GM23338 (cell line): ENCODE measurements at regions not wholly inside any gene's neighbourhood (a gene's known extent, or its start where the extent isn't known, plus 50 kb on each side); places are given as distances from the start of the nearest gene placed in this dataset.

Source experiments
- ATAC-seq: fragments of 200-7000 bp; cut with Tn5 transposase; 3 replicates; pipeline ENCODE4 v1.9.1; 2020
- DNase-seq: peaks from one replicate; pipeline ENCODE4 v3.0.0-alpha.2; 2015; ENCODE audit warnings: low spot score
- H2AFZ ChIP-seq: fragments of 200-600 bp; sonication (generic); 2 replicates; pipeline ENCODE4 v1.8.0; 2016; ENCODE audit warnings: antibody characterized with exemption, mild to moderate bottlenecking, moderate library complexity
- H3F3A ChIP-seq: fragments of 200-600 bp; sonication (generic); replicated peaks from 2 replicates; pipeline ENCODE4 v1.8.0; 2017; ENCODE audit warnings: antibody characterized with exemption, mixed run types, low read depth
- H3K27ac ChIP-seq: fragments of 200-600 bp; sonication (generic); 2 replicates; pipeline ENCODE4 v1.6.1; 2016; ENCODE audit warnings: low read depth
- H3K27me3 ChIP-seq: fragments of 200-600 bp; sonication (generic); 2 replicates; pipeline ENCODE4 v1.8.0; 2016; ENCODE audit warnings: mild to moderate bottlenecking, mixed run types, moderate library complexity; ENCODE audit not compliant: insufficient read depth
- H3K36me3 ChIP-seq: fragments of 200-600 bp; sonication (generic); 2 replicates; pipeline ENCODE4 v1.8.0; 2016; ENCODE audit warnings: mild to moderate bottlenecking; ENCODE audit not compliant: insufficient read depth
- H3K4me1 ChIP-seq: fragments of 200-600 bp; sonication (generic); 2 replicates; pipeline ENCODE4 v1.8.0; 2016; ENCODE audit warnings: mild to moderate bottlenecking, moderate library complexity; ENCODE audit not compliant: insufficient read depth
- H3K4me2 ChIP-seq: fragments of 200-600 bp; sonication (generic); 2 replicates; pipeline ENCODE4 v1.7.1; 2017; ENCODE audit warnings: mixed run types
- H3K4me3 ChIP-seq: fragments of 200-600 bp; sonication (generic); 2 replicates; pipeline ENCODE4 v1.6.1; 2016; ENCODE audit warnings: mixed run types
- H3K79me2 ChIP-seq: fragments of 200-600 bp; sonication (generic); replicated peaks from 2 replicates; pipeline ENCODE4 v1.8.0; 2017; ENCODE audit warnings: mild to moderate bottlenecking; ENCODE audit not compliant: insufficient read depth
- H3K9me2 ChIP-seq: fragments of 200-600 bp; sonication (generic); 2 replicates; pipeline ENCODE4 v1.8.0; 2017; ENCODE audit not compliant: insufficient read depth
- H4K20me1 ChIP-seq: fragments of 200-600 bp; sonication (generic); replicated peaks from 2 replicates; pipeline ENCODE4 v1.8.0; 2017; ENCODE audit warnings: mild to moderate bottlenecking; ENCODE audit not compliant: insufficient read depth
- H3K27ac Mint-ChIP-seq: 2 replicates; pipeline ENCODE4 v1.8.0; 2020; ENCODE audit warnings: inconsistent platforms, mild to moderate bottlenecking, moderate library complexity, mixed read lengths
- H3K27me3 Mint-ChIP-seq: 3 replicates; pipeline ENCODE4 v1.8.0; 2022; ENCODE audit warnings: low read depth, mild to moderate bottlenecking, moderate library complexity, mixed read lengths, inconsistent platforms; ENCODE audit not compliant: insufficient read depth, poor library complexity
- H3K36me3 Mint-ChIP-seq: 3 replicates; pipeline ENCODE4 v1.8.0; 2021; ENCODE audit warnings: low read depth, mild to moderate bottlenecking, inconsistent platforms, moderate library complexity, mixed read lengths
- H3K4me1 Mint-ChIP-seq: 3 replicates; pipeline ENCODE4 v1.8.0; 2020; ENCODE audit warnings: mild to moderate bottlenecking, inconsistent platforms, mixed read lengths
- H3K4me3 Mint-ChIP-seq: 3 replicates; pipeline ENCODE4 v1.8.0; 2021; ENCODE audit warnings: moderate library complexity, mild to moderate bottlenecking, inconsistent platforms, mixed read lengths
- H3K9me3 Mint-ChIP-seq: 3 replicates; pipeline ENCODE4 v1.8.0; 2020; ENCODE audit warnings: moderate library complexity, mild to moderate bottlenecking, inconsistent platforms, mixed read lengths
- CREB1 ChIP-seq: fragments of 250-450 bp; sonication (Bioruptor Pico); IDR thresholded peaks from 2 replicates; pipeline ENCODE4 v1.5.0; 2020; ENCODE audit warnings: low read depth, mild to moderate bottlenecking, moderate library complexity
- ETS1 ChIP-seq: IDR thresholded peaks from 2 replicates; pipeline ENCODE4 v1.6.1; 2016; ENCODE audit warnings: antibody characterized with exemption
- EZH2phosphoT487 ChIP-seq: fragments of 200-600 bp; sonication (generic); IDR thresholded peaks from one replicate; pipeline ENCODE4 v1.8.1; 2018; ENCODE audit warnings: antibody characterized with exemption; ENCODE audit not compliant: unreplicated experiment
- POLR2AphosphoS5 ChIP-seq: IDR thresholded peaks from 2 replicates; pipeline ENCODE4 v1.6.1; 2016; ENCODE audit warnings: antibody characterized with exemption, low read depth
- REST ChIP-seq: IDR thresholded peaks from one replicate; pipeline ENCODE4 v1.6.1; 2018; ENCODE audit warnings: antibody characterized with exemption; ENCODE audit not compliant: unreplicated experiment
- STAT1 ChIP-seq: IDR thresholded peaks from one replicate; pipeline ENCODE4 v1.6.1; 2016; ENCODE audit warnings: antibody characterized with exemption; ENCODE audit not compliant: unreplicated experiment
- TF ChIP-seq, protein P1 (sequence below): fragments of 250-450 bp; sonication (Bioruptor Pico); IDR thresholded peaks from 2 replicates; pipeline ENCODE4 v1.5.0; 2020; ENCODE audit warnings: mild to moderate bottlenecking, moderate library complexity

DNA sequence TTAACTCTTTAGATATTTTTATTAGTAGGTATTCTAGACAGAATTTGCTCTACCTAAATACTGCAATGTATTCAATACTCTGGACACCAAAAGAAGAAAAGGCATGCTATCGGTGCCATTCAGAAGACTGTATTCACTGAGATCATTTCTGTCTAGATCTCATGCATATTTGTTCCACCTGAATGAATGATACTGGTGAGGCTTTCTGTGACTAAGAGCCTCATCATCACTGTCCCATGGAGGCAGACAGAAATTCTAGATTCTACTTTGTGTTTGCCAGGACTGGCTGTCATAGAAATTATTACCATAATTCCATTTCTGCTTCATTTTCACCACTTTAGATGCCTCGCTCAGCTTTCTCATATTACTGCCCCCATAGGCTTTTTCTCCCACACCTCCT lies 340.7 kb downstream of the MBD2 start (continued):
- TF ChIP-seq REST: no peak
- TF ChIP-seq STAT1: no peak

GRCh38 chr18:53874103-53874502 lies 350.4 kb downstream of the MBD2 start:
- Mint-ChIP-seq H3K9me3 (no peaks in the 10 kb centered on the region), H3K27me3 (no peaks in the 10 kb centered on the region), H3K27ac (no peak overlapping the region), H3K36me3 (no peaks in the 10 kb centered on the region), H3K4me1 (peaks cover 6% of the 10 kb centered on the region), H3K4me3 (no peak overlapping the region)
- no peak for ATAC-seq
- H2AFZ ChIP-seq: no peak overlapping the region
- DNase-seq: no peak
- no peak overlapping the region for H3K27ac ChIP-seq
- no peaks in the 10 kb centered on the region for H3K27me3 ChIP-seq
- no peak overlapping the region for H3K4me2 ChIP-seq
- no peak overlapping the region for H3K4me3 ChIP-seq
- H3K9me2 ChIP-seq: peaks cover 4% of the 10 kb centered on the region; the same call in 1 of the 2 replicates
- H3K36me3 ChIP-seq: no peaks in the 10 kb centered on the region
- H4K20me1 ChIP-seq: no peaks in the 10 kb centered on the region
- H3F3A ChIP-seq: no peaks in the 10 kb centered on the region
- no peaks in the 10 kb centered on the region for H3K79me2 ChIP-seq
- TF ChIP-seq EZH2phosphoT487 (no peak), REST (no peak), POLR2AphosphoS5 (no peak), ETS1 (no peak), STAT1 (no peak), CREB1 (CRISPR knock-in tag) (no peak)
- TF ChIP-seq, protein P1, sequence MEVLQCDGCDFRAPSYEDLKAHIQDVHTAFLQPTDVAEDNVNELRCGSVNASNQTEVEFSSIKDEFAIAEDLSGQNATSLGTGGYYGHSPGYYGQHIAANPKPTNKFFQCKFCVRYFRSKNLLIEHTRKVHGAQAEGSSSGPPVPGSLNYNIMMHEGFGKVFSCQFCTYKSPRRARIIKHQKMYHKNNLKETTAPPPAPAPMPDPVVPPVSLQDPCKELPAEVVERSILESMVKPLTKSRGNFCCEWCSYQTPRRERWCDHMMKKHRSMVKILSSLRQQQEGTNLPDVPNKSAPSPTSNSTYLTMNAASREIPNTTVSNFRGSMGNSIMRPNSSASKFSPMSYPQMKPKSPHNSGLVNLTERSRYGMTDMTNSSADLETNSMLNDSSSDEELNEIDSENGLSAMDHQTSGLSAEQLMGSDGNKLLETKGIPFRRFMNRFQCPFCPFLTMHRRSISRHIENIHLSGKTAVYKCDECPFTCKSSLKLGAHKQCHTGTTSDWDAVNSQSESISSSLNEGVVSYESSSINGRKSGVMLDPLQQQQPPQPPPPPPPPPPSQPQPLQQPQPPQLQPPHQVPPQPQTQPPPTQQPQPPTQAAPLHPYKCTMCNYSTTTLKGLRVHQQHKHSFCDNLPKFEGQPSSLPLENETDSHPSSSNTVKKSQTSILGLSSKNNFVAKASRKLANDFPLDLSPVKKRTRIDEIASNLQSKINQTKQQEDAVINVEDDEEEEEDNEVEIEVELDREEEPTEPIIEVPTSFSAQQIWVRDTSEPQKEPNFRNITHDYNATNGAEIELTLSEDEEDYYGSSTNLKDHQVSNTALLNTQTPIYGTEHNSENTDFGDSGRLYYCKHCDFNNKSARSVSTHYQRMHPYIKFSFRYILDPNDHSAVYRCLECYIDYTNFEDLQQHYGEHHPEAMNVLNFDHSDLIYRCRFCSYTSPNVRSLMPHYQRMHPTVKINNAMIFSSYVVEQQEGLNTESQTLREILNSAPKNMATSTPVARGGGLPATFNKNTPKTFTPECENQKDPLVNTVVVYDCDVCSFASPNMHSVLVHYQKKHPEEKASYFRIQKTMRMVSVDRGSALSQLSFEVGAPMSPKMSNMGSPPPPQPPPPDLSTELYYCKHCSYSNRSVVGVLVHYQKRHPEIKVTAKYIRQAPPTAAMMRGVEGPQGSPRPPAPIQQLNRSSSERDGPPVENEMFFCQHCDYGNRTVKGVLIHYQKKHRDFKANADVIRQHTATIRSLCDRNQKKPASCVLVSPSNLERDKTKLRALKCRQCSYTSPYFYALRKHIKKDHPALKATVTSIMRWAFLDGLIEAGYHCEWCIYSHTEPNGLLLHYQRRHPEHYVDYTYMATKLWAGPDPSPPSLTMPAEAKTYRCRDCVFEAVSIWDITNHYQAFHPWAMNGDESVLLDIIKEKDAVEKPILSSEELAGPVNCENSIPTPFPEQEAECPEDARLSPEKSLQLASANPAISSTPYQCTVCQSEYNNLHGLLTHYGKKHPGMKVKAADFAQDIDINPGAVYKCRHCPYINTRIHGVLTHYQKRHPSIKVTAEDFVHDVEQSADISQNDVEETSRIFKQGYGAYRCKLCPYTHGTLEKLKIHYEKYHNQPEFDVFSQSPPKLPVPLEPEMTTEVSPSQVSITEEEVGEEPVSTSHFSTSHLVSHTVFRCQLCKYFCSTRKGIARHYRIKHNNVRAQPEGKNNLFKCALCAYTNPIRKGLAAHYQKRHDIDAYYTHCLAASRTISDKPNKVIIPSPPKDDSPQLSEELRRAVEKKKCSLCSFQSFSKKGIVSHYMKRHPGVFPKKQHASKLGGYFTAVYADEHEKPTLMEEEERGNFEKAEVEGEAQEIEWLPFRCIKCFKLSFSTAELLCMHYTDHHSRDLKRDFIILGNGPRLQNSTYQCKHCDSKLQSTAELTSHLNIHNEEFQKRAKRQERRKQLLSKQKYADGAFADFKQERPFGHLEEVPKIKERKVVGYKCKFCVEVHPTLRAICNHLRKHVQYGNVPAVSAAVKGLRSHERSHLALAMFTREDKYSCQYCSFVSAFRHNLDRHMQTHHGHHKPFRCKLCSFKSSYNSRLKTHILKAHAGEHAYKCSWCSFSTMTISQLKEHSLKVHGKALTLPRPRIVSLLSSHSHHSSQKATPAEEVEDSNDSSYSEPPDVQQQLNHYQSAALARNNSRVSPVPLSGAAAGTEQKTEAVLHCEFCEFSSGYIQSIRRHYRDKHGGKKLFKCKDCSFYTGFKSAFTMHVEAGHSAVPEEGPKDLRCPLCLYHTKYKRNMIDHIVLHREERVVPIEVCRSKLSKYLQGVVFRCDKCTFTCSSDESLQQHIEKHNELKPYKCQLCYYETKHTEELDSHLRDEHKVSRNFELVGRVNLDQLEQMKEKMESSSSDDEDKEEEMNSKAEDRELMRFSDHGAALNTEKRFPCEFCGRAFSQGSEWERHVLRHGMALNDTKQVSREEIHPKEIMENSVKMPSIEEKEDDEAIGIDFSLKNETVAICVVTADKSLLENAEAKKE (CRISPR knock-in tag): no peak
- H3K4me1 ChIP-seq: peaks cover 5% of the 10 kb centered on the region; the same call in 1 of the 2 replicates
